ENCODE measurements at regions not wholly inside any gene's neighbourhood (a gene's known extent, or its start where the extent isn't known, plus 50 kb on each side); places are given as distances from the start of the nearest gene placed in this dataset.
A peak's percentile ranks its signal among the peaks of the same experiment; 100 is the strongest.

DNA sequence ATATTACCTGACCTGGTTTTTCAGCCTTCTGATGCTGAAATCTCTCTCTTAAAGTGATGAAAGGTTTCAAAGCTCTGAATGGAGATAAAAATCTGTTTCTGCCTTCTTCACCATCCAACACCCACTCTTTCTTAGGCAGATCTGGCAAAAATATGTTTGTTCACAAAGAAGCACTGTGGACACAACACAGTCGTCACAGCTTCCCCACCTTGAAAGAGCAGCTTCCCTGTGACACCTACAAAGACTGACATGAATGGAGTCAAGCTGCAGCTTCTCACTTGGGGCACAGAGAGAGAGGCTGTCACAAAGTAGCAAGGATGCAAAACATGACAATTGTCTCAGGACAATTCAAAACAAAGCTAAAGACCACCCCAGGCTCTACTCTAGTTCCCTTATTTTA, 86.5 kb downstream of the ICOS start:
- no peak for DNase-seq (ENCODE audit: extremely low read depth, low read depth)
- TF ChIP-seq, protein P1, sequence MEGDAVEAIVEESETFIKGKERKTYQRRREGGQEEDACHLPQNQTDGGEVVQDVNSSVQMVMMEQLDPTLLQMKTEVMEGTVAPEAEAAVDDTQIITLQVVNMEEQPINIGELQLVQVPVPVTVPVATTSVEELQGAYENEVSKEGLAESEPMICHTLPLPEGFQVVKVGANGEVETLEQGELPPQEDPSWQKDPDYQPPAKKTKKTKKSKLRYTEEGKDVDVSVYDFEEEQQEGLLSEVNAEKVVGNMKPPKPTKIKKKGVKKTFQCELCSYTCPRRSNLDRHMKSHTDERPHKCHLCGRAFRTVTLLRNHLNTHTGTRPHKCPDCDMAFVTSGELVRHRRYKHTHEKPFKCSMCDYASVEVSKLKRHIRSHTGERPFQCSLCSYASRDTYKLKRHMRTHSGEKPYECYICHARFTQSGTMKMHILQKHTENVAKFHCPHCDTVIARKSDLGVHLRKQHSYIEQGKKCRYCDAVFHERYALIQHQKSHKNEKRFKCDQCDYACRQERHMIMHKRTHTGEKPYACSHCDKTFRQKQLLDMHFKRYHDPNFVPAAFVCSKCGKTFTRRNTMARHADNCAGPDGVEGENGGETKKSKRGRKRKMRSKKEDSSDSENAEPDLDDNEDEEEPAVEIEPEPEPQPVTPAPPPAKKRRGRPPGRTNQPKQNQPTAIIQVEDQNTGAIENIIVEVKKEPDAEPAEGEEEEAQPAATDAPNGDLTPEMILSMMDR (IDR thresholded peaks at IDR 0.05; ENCODE audit: low read depth, low read length) = no peak

DNA sequence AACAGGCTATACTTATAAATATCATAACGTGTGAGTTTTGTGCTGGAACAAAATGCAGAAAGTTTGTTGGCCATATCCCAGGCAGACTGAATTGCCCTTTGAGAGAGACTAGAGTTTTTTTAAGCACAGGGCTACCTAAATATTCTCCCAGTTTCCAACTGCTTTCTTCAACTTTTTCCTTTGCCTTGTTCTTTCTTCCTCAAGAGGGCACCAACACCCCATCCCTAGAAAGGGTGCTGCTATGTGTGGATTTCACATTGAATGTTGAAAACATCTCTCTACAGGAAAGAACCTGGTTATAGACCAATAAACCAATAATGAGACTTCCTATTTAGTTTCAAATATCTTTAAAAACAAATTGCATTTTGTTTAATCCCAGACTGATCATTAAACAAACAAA, 87.9 kb downstream of the ICOS start:
- TF ChIP-seq, protein P1 (IDR thresholded peaks at IDR 0.05; ENCODE audit: low read depth, low read length) = peak; percentile 60
- no peak for DNase-seq (ENCODE audit: extremely low read depth, low read depth)

DNA sequence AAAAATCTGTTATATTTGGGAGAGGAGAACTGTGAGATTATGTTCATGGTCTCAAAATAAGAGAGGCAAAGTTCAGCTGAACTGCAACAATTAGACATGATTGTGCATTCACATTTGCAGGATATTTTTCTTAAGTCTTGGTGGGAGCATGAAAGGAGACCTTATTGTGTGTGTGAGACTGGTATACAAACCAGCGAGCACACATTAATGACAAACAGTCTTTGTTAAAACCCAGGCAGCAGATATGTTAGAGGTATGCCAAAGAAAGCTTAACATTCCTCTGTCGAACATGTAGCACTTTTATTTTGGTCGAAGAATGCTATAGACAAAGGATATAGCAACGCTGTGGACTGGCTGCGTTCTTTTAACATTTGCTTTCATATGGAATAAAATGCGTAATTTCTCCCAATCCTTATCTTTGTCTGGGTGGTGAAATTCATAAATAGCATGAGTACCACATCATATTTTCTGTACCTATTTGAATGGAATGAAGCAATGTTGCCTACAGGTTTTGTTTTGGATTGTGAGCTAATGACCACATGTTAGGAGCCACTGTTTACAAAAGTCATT, 88.4 kb downstream of the ICOS start:
- TF ChIP-seq, protein P1 (IDR thresholded peaks at IDR 0.05; ENCODE audit: low read depth, low read length) = no peak
- DNase-seq (ENCODE audit: extremely low read depth, low read depth) = no peak

DNA sequence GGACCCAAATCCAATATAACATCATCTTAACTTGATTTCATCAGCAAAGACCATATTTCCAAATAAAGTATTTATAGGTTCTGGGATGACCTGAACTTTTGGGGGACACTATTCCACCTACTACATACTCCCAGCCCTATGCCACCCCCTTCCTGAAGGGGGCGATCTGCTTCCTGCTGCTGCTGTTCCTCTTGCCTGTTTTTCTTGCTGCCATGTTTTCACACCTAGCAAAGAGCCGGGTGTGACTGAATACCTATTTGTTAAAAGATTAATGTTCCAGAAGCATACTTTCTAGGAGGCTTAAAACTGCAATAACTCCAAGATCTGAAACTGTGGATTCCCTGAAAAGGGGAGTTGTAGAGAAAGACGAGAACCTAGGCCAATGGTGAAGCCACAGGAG, 89.7 kb downstream of the ICOS start:
- no peak for DNase-seq (ENCODE audit: extremely low read depth, low read depth)

DNA sequence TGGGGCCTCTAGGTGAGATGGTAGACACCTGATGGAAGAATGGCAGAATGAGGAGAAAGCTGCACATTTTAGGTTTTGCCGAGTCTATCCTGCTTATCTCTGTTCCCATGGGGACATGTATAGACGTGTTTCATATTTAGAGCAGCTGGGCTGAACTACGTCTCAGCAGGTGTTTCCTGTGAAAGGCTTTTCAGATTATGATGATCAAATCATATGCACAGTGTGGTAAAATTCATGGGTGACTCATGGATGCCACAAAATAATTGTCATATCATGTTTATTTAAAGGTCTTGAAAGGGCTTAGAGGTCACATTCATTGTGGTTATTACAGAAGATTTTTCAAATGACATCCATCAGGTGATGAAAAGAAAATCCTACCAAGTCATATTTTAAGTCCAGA, 90.5 kb downstream of the ICOS start:
- TF ChIP-seq, protein P1 (IDR thresholded peaks at IDR 0.05; ENCODE audit: low read depth, low read length) = no peak
- DNase-seq (ENCODE audit: extremely low read depth, low read depth) = no peak

More for the DNA sequence above, 89.7 kb downstream of the ICOS start:
- TF ChIP-seq, protein P1 (IDR thresholded peaks at IDR 0.05; ENCODE audit: low read depth, low read length) = peak; percentile 4; the same call in 1 of the 2 replicates

DNA sequence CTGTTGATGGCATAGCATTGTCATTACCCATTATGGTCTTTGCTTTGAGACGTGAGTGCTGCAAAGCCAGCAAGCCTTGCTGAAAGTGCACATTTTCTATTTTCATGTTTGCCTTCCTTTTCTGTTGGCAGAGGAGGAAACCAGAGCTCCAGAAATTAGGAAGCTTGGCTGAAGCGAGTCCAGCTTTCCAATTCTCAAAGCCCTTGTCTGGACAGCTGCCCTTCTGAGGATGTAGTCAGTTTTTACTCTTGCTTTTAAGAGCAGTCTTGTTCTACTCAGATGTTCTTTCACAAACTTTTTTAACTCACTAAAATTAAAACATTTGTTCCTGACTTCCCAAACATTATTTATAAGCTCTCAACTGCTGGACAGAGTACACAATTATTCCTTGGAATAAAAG, 93.8 kb downstream of the ICOS start:
- TF ChIP-seq, protein P1 (IDR thresholded peaks at IDR 0.05; ENCODE audit: low read depth, low read length) = no peak
- no peak for DNase-seq (ENCODE audit: extremely low read depth, low read depth)

DNA sequence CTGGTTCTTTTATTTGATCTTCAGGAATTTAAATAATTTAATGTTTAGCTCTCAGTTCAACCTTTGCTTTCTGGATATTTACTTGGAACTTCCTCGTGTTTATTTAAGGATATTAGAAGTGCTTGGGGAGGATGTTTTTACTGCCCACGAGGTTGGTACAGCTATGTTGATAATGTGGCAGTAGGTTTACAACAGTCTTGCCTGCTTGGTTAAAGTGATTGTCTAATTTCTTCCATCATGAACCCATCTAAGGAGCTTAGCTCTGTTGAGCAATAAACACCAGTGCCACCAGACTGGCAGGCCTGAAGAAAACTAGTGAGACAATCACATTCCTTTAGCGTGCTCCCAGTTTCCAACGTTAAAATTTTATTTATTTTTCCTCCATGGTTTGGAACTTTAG, 94.5 kb downstream of the ICOS start:
- TF ChIP-seq, protein P1 (IDR thresholded peaks at IDR 0.05; ENCODE audit: low read depth, low read length) = no peak
- DNase-seq (ENCODE audit: extremely low read depth, low read depth) = no peak

Data from AG09319 (cell line).